ENCODE measurements at regions not wholly inside any gene's neighbourhood (a gene's known extent, or its start where the extent isn't known, plus 50 kb on each side); places are given as distances from the start of the nearest gene placed in this dataset.

DNA sequence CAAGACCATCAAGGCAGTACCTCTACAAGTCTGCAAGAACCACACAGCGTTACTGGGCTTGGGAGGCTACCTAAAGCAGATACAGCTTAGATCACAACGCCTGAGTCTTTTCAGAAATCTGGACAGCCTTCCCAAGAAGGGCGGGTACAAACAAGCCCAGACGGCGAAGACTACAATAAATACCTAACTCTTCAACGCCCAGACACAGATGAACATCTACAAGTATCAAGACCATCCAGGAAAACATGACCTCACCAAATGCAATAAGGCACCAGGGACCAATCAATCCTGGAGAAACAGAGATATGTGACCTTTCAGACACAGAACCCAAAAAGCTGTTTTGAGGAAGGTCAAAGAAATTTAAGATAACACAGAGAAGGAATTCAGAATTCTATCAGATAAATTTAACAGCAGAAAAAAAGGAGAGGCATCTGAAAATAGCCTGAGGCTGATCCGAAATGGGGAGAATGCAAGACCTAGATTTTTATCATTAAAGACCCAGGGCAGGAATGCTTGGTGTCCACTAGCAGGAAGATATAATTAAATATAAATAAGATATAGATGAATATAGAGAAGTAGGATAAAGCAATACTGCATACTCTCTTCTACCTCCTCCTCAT lies 131.7 kb upstream of the COL21A1 start (continued):
- TF ChIP-seq JUNB (IDR thresholded peaks at IDR 0.05; ENCODE audit: unreplicated experiment) (no peak), EZH2phosphoT487 (IDR thresholded peaks at IDR 0.05; ENCODE audit: unreplicated experiment) (no peak)
- TF ChIP-seq, protein P1, sequence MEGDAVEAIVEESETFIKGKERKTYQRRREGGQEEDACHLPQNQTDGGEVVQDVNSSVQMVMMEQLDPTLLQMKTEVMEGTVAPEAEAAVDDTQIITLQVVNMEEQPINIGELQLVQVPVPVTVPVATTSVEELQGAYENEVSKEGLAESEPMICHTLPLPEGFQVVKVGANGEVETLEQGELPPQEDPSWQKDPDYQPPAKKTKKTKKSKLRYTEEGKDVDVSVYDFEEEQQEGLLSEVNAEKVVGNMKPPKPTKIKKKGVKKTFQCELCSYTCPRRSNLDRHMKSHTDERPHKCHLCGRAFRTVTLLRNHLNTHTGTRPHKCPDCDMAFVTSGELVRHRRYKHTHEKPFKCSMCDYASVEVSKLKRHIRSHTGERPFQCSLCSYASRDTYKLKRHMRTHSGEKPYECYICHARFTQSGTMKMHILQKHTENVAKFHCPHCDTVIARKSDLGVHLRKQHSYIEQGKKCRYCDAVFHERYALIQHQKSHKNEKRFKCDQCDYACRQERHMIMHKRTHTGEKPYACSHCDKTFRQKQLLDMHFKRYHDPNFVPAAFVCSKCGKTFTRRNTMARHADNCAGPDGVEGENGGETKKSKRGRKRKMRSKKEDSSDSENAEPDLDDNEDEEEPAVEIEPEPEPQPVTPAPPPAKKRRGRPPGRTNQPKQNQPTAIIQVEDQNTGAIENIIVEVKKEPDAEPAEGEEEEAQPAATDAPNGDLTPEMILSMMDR (conservative IDR thresholded peaks at IDR 0.05; ENCODE audit: low read depth in 2 of 2): no peak

DNA sequence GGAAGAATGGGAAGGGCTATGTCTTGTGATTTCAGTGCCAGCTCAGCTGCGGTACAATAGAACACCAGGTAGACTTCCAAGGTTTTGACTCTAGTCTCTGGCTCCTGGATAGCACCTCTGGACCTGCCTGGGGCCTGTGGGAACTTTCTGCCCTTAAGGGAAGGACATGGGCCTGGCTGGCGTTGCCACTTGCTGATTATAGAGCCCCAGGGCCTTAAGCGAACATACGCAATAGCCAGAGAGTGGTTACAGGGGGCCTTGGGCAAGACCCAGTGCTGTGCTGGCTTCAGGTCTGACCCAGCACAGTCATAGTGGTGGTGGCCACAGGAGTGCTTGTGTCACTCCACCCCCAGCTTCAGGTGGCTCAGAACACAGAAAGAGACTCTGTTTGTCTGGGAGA lies 131.1 kb upstream of the COL21A1 start:
- no peaks in the 10 kb centered on the region for H3K27me3 ChIP-seq (ENCODE audit: insufficient read depth)
- no peak for ATAC-seq

GRCh38 chr6:56377295-56377694 lies 129.9 kb upstream of the COL21A1 start:
- Histone ChIP-seq H3K4me2 (no peak overlapping the region), H4K20me1 (replicated peaks; ENCODE audit: insufficient read depth) (no peaks in the 10 kb centered on the region), H3K79me2 (replicated peaks; ENCODE audit: insufficient read depth) (no peaks in the 10 kb centered on the region), H3F3A (replicated peaks; ENCODE audit: low read depth) (no peaks in the 10 kb centered on the region), H3K4me3 (no peak overlapping the region), H3K9me2 (ENCODE audit: insufficient read depth) (no peaks in the 10 kb centered on the region; the same call in 1 of the 2 replicates), H3K4me1 (ENCODE audit: insufficient read depth) (no peaks in the 10 kb centered on the region), H3K27me3 (ENCODE audit: insufficient read depth) (no peaks in the 10 kb centered on the region), H2AFZ (no peak overlapping the region), H3K27ac (ENCODE audit: low read depth) (no peak overlapping the region), H3K36me3 (ENCODE audit: insufficient read depth) (no peaks in the 10 kb centered on the region)
- peaks cover 2% of the 10 kb centered on the region for H3K27me3 Mint-ChIP-seq (ENCODE audit: insufficient read depth, low read depth, poor library complexity)
- TF ChIP-seq CREB1 (CRISPR knock-in tag; IDR thresholded peaks at IDR 0.05; ENCODE audit: low read depth) (no peak), ZNF114 (CRISPR knock-in tag; IDR thresholded peaks at IDR 0.05) (no peak)
- TF ChIP-seq, protein P1 (conservative IDR thresholded peaks at IDR 0.05; ENCODE audit: low read depth in 2 of 2): no peak
- no peak overlapping the region for H3K4me3 Mint-ChIP-seq
- H3K9me3 Mint-ChIP-seq: no peaks in the 10 kb centered on the region
- DNase-seq (ENCODE audit: low spot score) (no peak), ATAC-seq (no peak)
- H3K27ac Mint-ChIP-seq: no peak overlapping the region
- H3K4me1 Mint-ChIP-seq: no peaks in the 10 kb centered on the region
- H3K36me3 Mint-ChIP-seq (ENCODE audit: low read depth): no peaks in the 10 kb centered on the region

More for the DNA sequence above, 131.1 kb upstream of the COL21A1 start:
- Mint-ChIP-seq H3K9me3 (no peaks in the 10 kb centered on the region; the same call in 2 of the 3 replicates), H3K4me3 (no peak overlapping the region), H3K36me3 (ENCODE audit: low read depth) (no peaks in the 10 kb centered on the region), H3K27ac (no peak overlapping the region), H3K27me3 (ENCODE audit: insufficient read depth, low read depth, poor library complexity) (peaks cover 2% of the 10 kb centered on the region), H3K4me1 (no peaks in the 10 kb centered on the region)
- peaks cover 9% of the 10 kb centered on the region; the same call in 1 of the 2 replicates for H3K9me2 ChIP-seq (ENCODE audit: insufficient read depth)
- TF ChIP-seq POLR2AphosphoS5 (IDR thresholded peaks at IDR 0.05; ENCODE audit: low read depth) (no peak), CREB1 (CRISPR knock-in tag; IDR thresholded peaks at IDR 0.05; ENCODE audit: low read depth) (no peak), EZH2phosphoT487 (IDR thresholded peaks at IDR 0.05; ENCODE audit: unreplicated experiment) (no peak), JUNB (IDR thresholded peaks at IDR 0.05; ENCODE audit: unreplicated experiment) (no peak), ZNF114 (CRISPR knock-in tag; IDR thresholded peaks at IDR 0.05) (no peak)
- DNase-seq (ENCODE audit: low spot score): no peak
- no peaks in the 10 kb centered on the region for H3F3A ChIP-seq (replicated peaks; ENCODE audit: low read depth)
- H3K4me2 ChIP-seq: no peak overlapping the region
- no peak overlapping the region for H3K27ac ChIP-seq (ENCODE audit: low read depth)
- no peaks in the 10 kb centered on the region for H3K79me2 ChIP-seq (replicated peaks; ENCODE audit: insufficient read depth)
- H3K4me1 ChIP-seq (ENCODE audit: insufficient read depth): no peaks in the 10 kb centered on the region
- H3K4me3 ChIP-seq: no peak overlapping the region
- no peaks in the 10 kb centered on the region for H3K36me3 ChIP-seq (ENCODE audit: insufficient read depth)
- H2AFZ ChIP-seq: no peak overlapping the region
- H4K20me1 ChIP-seq (replicated peaks; ENCODE audit: insufficient read depth): no peaks in the 10 kb centered on the region
